Breast epithelium (tissue), 4 donors: ENCODE measurements at regions not wholly inside any gene's neighbourhood (a gene's known extent, or its start where the extent isn't known, plus 50 kb on each side); places are given as distances from the start of the nearest gene placed in this dataset.

Experiments
- DNase-seq, 2 donors: peaks; one replicate each; pipeline ENCODE4 v3.0.0-alpha.2; 2019; ENCODE audit warnings: low spot score in 2 of 2
- H3K27ac ChIP-seq, 2 donors: fragments of 200-600 bp; sonication (generic) in 1 of 2; one replicate each; pipeline ENCODE4 v1.5.1; 2016 to 2019; ENCODE audit warnings: mild to moderate bottlenecking in 1 of 2
- H3K27me3 ChIP-seq, 2 donors: fragments of 200-600 bp; sonication (generic) in 1 of 2; one replicate each; pipeline versions ENCODE4 v1.5.1 to v1.6.0; 2017 to 2019; ENCODE audit warnings: control low read depth in 1 of 2, mild to moderate bottlenecking in 1 of 2
- H3K36me3 ChIP-seq: fragments of 200-600 bp; one replicate; pipeline ENCODE4 v1.5.1; 2019
- H3K4me1 ChIP-seq, 2 donors: fragments of 200-600 bp; sonication (generic); one replicate each; pipeline ENCODE4 v1.5.1; 2016 to 2019; ENCODE audit warnings: control low read depth in 1 of 2
- H3K4me3 ChIP-seq, 3 donors: fragments of 200-600 bp; sonication (generic); 1 replicate in 2 of 3; 2 replicates in 1 of 3; pipeline ENCODE4 v1.5.1; 2016 to 2019; ENCODE audit warnings: mild to moderate bottlenecking in 3 of 3, moderate library complexity in 2 of 3
- H3K9me3 ChIP-seq, 2 donors: fragments of 200-600 bp; sonication (generic) in 1 of 2; one replicate each; pipeline ENCODE4 v1.5.1; 2016 to 2019; ENCODE audit warnings: control low read depth in 1 of 2
- POLR2A ChIP-seq: fragments of 450-650 bp; IDR thresholded peaks from one replicate; pipeline ENCODE4 v1.6.1; 2016; ENCODE audit warnings: antibody characterized with exemption, mild to moderate bottlenecking, moderate library complexity
- POLR2AphosphoS5 ChIP-seq, 3 donors: sonication (generic); formaldehyde crosslinking; IDR thresholded peaks; one replicate each; pipeline ENCODE4 v1.6.1; 2017; ENCODE audit warnings: antibody characterized with exemption in 3 of 3
- intact Hi-C: fragments of 100-400 bp; cut with DNase I; formaldehyde crosslinking; loops from one replicate; pipeline ENCODE4 v1.15.1; 2023; ENCODE audit warnings: low total_unique reads
- TF ChIP-seq, protein P1 (sequence below), 3 donors: fragments of 450-650 bp; IDR thresholded peaks; one replicate each; pipeline ENCODE4 v1.5.1; 2016 to 2017; ENCODE audit warnings: antibody characterized with exemption in 3 of 3, mild to moderate bottlenecking in 3 of 3, moderate library complexity in 3 of 3

DNA sequence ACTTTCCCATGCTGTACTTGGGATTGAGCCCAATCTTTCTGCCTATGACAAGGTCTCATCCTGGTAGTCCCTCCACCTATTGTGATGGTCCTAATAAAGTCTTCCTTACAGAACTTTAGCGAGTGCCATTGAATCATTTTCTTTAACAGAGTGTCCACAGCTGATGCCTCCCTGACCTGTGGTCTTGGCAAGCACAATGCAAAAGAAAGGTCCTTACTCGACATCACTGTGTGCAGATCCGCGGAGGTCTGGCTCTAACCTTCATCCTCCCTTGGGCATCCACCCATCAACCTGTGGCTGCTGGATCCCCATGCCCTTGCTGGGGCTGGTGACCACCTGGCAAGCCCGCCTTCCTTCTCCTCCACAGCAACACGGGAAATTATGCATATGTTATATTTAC is 1203.9 kb downstream of the TBC1D22A start:
- no peaks in the 10 kb centered on the region for H3K9me3 ChIP-seq

GRCh38 chr22:47965896-47966295 is 1203.4 kb downstream of the TBC1D22A start:
- intact Hi-C loops: no loop called here
- no peak for TF ChIP-seq POLR2A
- no peak for TF ChIP-seq POLR2AphosphoS5 (IDR thresholded peaks at IDR 0.05)
- TF ChIP-seq, protein P1, sequence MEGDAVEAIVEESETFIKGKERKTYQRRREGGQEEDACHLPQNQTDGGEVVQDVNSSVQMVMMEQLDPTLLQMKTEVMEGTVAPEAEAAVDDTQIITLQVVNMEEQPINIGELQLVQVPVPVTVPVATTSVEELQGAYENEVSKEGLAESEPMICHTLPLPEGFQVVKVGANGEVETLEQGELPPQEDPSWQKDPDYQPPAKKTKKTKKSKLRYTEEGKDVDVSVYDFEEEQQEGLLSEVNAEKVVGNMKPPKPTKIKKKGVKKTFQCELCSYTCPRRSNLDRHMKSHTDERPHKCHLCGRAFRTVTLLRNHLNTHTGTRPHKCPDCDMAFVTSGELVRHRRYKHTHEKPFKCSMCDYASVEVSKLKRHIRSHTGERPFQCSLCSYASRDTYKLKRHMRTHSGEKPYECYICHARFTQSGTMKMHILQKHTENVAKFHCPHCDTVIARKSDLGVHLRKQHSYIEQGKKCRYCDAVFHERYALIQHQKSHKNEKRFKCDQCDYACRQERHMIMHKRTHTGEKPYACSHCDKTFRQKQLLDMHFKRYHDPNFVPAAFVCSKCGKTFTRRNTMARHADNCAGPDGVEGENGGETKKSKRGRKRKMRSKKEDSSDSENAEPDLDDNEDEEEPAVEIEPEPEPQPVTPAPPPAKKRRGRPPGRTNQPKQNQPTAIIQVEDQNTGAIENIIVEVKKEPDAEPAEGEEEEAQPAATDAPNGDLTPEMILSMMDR (IDR thresholded peaks at IDR 0.05): no peak
- H3K27ac ChIP-seq: no peak overlapping the region
- peaks cover 0 to 24% of the 10 kb centered on the region in 2 donors for H3K27me3 ChIP-seq
- H3K9me3 ChIP-seq: no peaks in the 10 kb centered on the region
- H3K4me3 ChIP-seq: no peak overlapping the region
- no peaks in the 10 kb centered on the region for H3K36me3 ChIP-seq
- H3K4me1 ChIP-seq: no peaks in the 10 kb centered on the region
- DNase-seq: no peak

More for the DNA sequence above, 1203.9 kb downstream of the TBC1D22A start:
- no peaks in the 10 kb centered on the region for H3K4me1 ChIP-seq
- H3K27ac ChIP-seq: no peak overlapping the region
- peaks cover 0 to 29% of the 10 kb centered on the region in 2 donors for H3K27me3 ChIP-seq
- intact Hi-C loops: no loop called here
- H3K4me3 ChIP-seq: no peak overlapping the region
- TF ChIP-seq POLR2AphosphoS5 (IDR thresholded peaks at IDR 0.05) (no peak), POLR2A (no peak)
- TF ChIP-seq, protein P1 (IDR thresholded peaks at IDR 0.05): no peak
- no peak for DNase-seq
- no peaks in the 10 kb centered on the region for H3K36me3 ChIP-seq

DNA sequence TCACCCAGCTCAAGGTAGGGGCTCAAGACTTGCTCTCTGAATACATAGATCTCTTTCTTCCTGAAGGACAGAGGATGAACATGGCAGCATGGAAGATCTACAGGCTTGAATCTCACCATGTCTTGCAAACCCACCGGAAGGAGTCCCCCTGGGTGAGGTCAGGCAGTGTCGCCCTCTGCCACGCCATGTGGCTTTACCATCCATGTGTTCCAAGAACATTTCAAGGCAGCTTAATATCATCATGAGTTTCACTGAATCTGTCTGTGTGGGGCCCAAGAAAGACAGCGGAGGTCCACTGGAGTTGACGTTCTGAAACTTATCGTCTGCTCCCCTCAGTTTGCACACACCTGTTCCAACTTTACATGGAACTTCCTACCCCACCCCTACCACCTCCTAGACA is 1202.6 kb downstream of the TBC1D22A start:
- Histone ChIP-seq H3K27ac (no peak overlapping the region), H3K4me1 (no peaks in the 10 kb centered on the region), H3K4me3 (no peak overlapping the region), H3K27me3 (peaks cover 0 to 20% of the 10 kb centered on the region in 2 donors), H3K9me3 (no peaks in the 10 kb centered on the region), H3K36me3 (no peaks in the 10 kb centered on the region)
- intact Hi-C loops: no loop called here
- TF ChIP-seq POLR2A (no peak), POLR2AphosphoS5 (IDR thresholded peaks at IDR 0.05) (no peak)
- TF ChIP-seq, protein P1 (IDR thresholded peaks at IDR 0.05): no peak
- no peak for DNase-seq

DNA sequence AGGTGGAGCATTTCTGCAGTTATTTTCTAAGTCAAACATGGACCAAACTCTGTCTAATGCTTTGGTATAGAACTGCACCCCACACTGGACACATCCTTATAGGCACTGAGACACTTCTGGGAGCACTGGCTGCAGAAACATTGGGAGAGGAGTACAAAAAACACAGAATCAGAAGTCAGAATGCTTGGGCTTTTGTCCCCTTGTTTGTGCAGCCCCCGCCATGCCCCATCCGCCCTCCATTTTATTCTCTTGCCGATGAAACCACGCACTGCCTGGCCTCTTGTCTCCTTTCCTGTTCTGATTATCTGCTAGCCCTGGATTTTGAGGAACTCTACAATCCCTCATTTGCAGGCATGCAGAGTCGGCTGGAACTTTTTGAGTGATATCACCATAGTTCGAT is 1201.2 kb downstream of the TBC1D22A start:
- H3K27me3 ChIP-seq: peaks cover 0 to 18% of the 10 kb centered on the region in 2 donors
- intact Hi-C loops: no loop called here
- no peaks in the 10 kb centered on the region for H3K36me3 ChIP-seq
- no peak overlapping the region for H3K4me3 ChIP-seq
- no peaks in the 10 kb centered on the region for H3K4me1 ChIP-seq
- TF ChIP-seq, protein P1 (IDR thresholded peaks at IDR 0.05): no peak
- peaks cover 0 to 5% of the 10 kb centered on the region in 2 donors for H3K9me3 ChIP-seq
- no peak for DNase-seq
- H3K27ac ChIP-seq: no peak overlapping the region

DNA sequence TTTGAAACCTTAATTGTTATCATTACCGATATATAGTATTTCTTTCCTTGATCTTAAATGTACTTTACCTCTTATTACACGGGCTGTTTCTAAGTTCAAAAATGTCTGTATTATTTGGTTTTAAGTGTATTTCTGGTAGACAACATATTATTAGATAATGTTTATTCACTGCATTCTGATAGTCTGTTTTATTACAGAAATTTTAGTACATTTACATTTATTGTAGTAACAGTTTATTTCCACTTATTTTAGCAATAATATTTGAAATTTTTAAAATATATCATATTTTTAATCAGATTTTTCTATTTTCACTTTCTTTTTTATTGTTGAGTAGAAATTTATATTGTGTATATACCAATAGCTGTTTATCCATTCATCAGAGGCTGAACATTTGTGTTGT is 1195.2 kb downstream of the TBC1D22A start:
- H3K27ac ChIP-seq: no peak overlapping the region
- H3K4me1 ChIP-seq: no peaks in the 10 kb centered on the region
- no peak overlapping the region for H3K4me3 ChIP-seq
- no peak for DNase-seq
- no peaks in the 10 kb centered on the region for H3K36me3 ChIP-seq
- intact Hi-C loops: no loop called here
- TF ChIP-seq POLR2AphosphoS5 (IDR thresholded peaks at IDR 0.05) (no peak), POLR2A (no peak)
- TF ChIP-seq, protein P1 (IDR thresholded peaks at IDR 0.05): no peak
- H3K9me3 ChIP-seq: peaks cover 0 to 17% of the 10 kb centered on the region in 2 donors
- no peaks in the 10 kb centered on the region for H3K27me3 ChIP-seq
